HFFc6 (cell line): ENCODE measurements at regions not wholly inside any gene's neighbourhood (a gene's known extent, or its start where the extent isn't known, plus 50 kb on each side); places are given as distances from the start of the nearest gene placed in this dataset.

Experiments
- DNase-seq: peaks from one replicate; pipeline ENCODE4 v3.0.0-alpha.2; 2018
- H3K27ac Mint-ChIP-seq: 2 replicates; pipeline ENCODE4 v1.8.0; 2020; ENCODE audit warnings: mild to moderate bottlenecking, mixed read lengths
- H3K27me3 Mint-ChIP-seq: 2 replicates; pipeline ENCODE4 v1.8.0; 2021; ENCODE audit warnings: mild to moderate bottlenecking, moderate library complexity, mixed read lengths; ENCODE audit not compliant: insufficient read depth
- H3K36me3 Mint-ChIP-seq: 2 replicates; pipeline ENCODE4 v1.8.0; 2021; ENCODE audit warnings: low read depth, mixed read lengths
- H3K4me1 Mint-ChIP-seq: 2 replicates; pipeline ENCODE4 v1.8.0; 2020; ENCODE audit warnings: low read depth, mixed read lengths
- H3K4me3 Mint-ChIP-seq: 2 replicates; pipeline ENCODE4 v1.8.0; 2020; ENCODE audit warnings: mild to moderate bottlenecking, moderate library complexity, mixed read lengths
- H3K9me3 Mint-ChIP-seq: 2 replicates; pipeline ENCODE4 v1.8.0; 2020; ENCODE audit warnings: mild to moderate bottlenecking, mixed read lengths
- TF ChIP-seq, protein P1 (sequence below): fragments of 200-600 bp; sonication (generic); IDR thresholded peaks from 2 replicates; pipeline ENCODE4 v1.5.0; 2021; ENCODE audit warnings: antibody characterized with exemption, mild to moderate bottlenecking

DNA sequence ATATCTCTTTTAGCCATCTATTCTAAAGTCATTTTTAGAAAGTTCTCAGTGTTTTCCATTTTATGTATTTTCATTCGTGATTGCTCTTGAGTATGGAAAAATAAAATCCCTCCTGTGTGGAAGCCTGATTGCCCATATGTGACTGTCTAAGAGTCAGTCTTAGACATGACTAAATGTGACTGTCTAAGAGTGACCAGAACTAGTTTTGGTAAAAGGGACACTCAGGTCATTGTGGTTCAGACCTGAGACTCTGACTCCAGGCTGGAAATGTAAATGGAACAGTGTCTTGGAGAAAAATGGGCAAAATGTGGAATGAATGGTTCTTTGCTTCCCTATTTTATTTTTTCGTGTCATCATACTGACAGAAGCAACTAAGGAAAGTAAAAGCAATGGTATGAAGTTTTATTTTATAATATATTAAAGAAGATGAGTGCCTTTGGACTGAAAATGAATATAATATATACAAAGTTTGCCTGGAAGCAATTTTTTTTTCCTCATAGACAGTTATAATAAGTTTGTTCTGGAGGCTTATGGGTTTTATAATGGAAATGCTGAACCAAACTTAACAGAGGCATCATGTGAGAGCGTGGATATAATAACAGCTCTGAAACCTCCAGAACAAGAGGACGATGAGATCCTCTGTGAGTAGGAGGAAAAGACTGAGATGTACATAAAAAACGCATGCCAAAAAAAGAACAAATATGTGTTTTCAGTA lies 264.4 kb downstream of the ZPLD1 start:
- Mint-ChIP-seq H3K36me3 (no peaks in the 10 kb centered on the region), H3K9me3 (peaks cover 4% of the 10 kb centered on the region), H3K27ac (no peak overlapping the region), H3K4me1 (no peaks in the 10 kb centered on the region), H3K27me3 (no peaks in the 10 kb centered on the region), H3K4me3 (no peak overlapping the region)
- TF ChIP-seq, protein P1, sequence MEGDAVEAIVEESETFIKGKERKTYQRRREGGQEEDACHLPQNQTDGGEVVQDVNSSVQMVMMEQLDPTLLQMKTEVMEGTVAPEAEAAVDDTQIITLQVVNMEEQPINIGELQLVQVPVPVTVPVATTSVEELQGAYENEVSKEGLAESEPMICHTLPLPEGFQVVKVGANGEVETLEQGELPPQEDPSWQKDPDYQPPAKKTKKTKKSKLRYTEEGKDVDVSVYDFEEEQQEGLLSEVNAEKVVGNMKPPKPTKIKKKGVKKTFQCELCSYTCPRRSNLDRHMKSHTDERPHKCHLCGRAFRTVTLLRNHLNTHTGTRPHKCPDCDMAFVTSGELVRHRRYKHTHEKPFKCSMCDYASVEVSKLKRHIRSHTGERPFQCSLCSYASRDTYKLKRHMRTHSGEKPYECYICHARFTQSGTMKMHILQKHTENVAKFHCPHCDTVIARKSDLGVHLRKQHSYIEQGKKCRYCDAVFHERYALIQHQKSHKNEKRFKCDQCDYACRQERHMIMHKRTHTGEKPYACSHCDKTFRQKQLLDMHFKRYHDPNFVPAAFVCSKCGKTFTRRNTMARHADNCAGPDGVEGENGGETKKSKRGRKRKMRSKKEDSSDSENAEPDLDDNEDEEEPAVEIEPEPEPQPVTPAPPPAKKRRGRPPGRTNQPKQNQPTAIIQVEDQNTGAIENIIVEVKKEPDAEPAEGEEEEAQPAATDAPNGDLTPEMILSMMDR: no peak
- no peak for DNase-seq

DNA sequence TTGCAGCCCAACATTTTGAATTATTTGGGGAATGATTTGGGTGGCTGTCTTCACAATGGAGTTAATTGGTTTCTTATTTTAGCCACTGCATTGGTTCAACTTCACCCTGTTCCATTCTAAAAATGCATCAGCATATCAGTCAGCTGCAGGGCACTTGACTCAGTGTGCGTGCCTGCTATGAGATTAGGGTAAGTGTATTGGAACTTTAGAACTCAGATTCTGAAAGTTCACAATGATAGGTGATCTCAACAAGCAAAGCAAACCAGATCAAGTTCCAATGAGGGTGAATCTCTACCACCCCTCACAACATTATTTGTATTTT lies 265.0 kb downstream of the ZPLD1 start:
- TF ChIP-seq, protein P1: no peak
- Mint-ChIP-seq H3K9me3 (peaks cover 4% of the 10 kb centered on the region), H3K36me3 (no peaks in the 10 kb centered on the region), H3K4me3 (no peak overlapping the region), H3K27me3 (no peaks in the 10 kb centered on the region), H3K27ac (no peak overlapping the region), H3K4me1 (no peaks in the 10 kb centered on the region)
- DNase-seq: no peak

DNA sequence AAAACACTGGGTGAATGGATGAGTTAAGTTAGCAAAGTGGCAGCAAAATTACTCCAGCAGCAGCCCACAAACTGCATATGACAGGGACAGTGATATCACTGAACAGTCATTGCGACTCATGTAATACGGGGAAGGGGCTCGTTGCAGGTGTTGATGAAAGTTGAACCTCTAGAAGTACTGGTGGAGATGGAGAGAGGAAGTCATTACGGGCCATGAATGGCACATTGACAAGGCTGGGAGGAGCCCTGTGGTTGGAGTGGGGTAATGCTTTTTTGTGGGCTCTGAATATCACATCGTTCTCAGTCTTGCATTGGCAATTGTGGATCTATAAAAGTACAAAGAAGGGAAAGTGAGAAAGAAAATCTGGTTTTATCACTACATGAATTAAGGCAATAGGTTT lies 278.1 kb downstream of the ZPLD1 start:
- DNase-seq: no peak
- Mint-ChIP-seq H3K4me1 (no peaks in the 10 kb centered on the region), H3K27ac (no peak overlapping the region), H3K36me3 (no peaks in the 10 kb centered on the region), H3K9me3 (no peaks in the 10 kb centered on the region; the same call in 1 of the 2 replicates), H3K27me3 (peaks cover 3% of the 10 kb centered on the region; the same call in 1 of the 2 replicates), H3K4me3 (no peak overlapping the region)
- TF ChIP-seq, protein P1: no peak

DNA sequence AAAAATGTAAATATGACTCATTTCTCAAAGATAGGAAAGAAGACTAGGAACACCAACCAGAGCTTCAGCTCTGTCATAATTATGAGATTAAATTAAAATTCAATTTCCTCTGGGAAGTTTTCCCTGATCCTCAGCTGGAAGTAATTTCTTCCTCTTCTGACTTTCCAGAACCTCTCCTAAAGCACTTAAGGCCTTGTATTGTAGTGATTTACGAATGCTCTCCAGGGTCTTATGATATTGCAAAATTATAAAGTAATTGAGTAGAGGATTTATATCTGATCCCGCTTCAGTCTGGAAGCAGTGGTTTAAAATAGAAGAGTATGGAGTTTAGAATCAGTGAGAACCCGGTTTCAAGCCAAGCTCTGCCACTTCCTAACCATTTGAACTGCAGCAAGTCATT lies 279.8 kb downstream of the ZPLD1 start:
- Mint-ChIP-seq H3K27me3 (peaks cover 3% of the 10 kb centered on the region; the same call in 1 of the 2 replicates), H3K4me3 (no peak overlapping the region), H3K36me3 (no peaks in the 10 kb centered on the region), H3K4me1 (no peaks in the 10 kb centered on the region), H3K27ac (no peak overlapping the region), H3K9me3 (no peaks in the 10 kb centered on the region; the same call in 1 of the 2 replicates)
- no peak for DNase-seq
- TF ChIP-seq, protein P1: no peak

DNA sequence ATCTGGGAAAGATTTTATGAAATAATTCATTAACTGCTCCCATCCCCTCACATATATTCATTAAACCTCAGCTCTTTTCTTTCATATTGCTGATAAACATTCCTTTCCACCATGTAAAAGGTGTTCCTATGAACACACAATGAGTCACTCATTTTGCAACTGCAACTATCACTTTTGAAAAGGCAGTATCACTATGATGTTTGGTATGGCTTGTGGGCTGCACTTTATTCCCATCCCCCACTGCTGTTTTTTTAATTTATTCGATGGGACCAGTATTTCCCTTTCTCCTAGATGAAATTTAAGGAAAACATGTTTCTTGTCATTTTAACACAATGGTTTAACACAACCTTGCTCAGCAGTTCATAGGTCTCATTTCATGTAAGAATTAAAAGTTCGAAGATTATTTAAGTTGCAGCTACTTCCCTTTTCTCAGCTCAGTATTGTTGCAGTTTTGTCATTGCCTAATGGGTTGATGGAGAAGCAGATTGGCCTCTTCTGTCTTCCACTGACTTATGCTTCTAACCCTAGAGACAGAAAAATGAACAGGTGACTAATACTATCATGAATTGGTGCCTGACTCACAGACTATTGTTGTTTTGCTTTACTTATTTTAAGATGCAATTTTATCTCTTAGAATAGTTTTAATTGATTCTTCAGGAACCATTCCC lies 280.3 kb downstream of the ZPLD1 start:
- H3K9me3 Mint-ChIP-seq: no peaks in the 10 kb centered on the region
- peaks cover 3% of the 10 kb centered on the region; the same call in 1 of the 2 replicates for H3K27me3 Mint-ChIP-seq
- no peaks in the 10 kb centered on the region for H3K36me3 Mint-ChIP-seq
- TF ChIP-seq, protein P1: no peak
- no peak for DNase-seq
- no peak overlapping the region for H3K27ac Mint-ChIP-seq
- H3K4me3 Mint-ChIP-seq: no peak overlapping the region
- H3K4me1 Mint-ChIP-seq: no peaks in the 10 kb centered on the region
